ENCODE measurements at regions not wholly inside any gene's neighbourhood (a gene's known extent, or its start where the extent isn't known, plus 50 kb on each side); places are given as distances from the start of the nearest gene placed in this dataset.
"Not testable (repeated sequence)": the region's sequence is repeated elsewhere in the genome, so short reads cannot be mapped to it uniquely, and the experiment has no call there.

DNA sequence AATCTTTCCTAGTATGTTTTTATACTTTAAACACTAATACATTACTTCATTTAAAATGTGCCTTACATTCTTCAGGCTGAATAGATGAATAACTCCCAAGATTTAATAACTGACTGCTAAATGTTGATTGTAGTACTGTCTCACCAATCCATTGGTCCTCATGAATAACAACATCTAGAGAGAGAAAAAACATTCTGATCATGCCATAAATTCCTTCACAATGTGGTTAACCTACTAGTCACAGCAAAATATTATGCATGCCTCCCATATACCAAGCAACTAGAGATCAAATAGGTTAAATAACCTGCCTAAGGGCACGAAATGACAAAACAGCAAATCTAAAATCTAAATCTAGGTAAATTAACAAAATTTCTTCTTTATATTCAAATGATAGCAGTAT lies 66.2 kb downstream of the SYT15 start:
- H3K27me3 ChIP-seq (ENCODE audit: control insufficient read depth in 2 of 2, insufficient read depth in 1 of 2, low read length in 1 of 2); DNase-seq (ENCODE audit: low read depth in 6 of 9, low spot score in 9 of 9); H3K27ac ChIP-seq (ENCODE audit: low read depth in 1 of 2, low read length in 1 of 2); H3K36me3 ChIP-seq (ENCODE audit: control insufficient read depth in 2 of 2, insufficient read depth in 2 of 2, low read length in 1 of 2); H3K4me1 ChIP-seq (ENCODE audit: control insufficient read depth in 2 of 2, insufficient read depth in 2 of 2, low read length in 2 of 2); H3K4me3 ChIP-seq (ENCODE audit: low read length in 2 of 2); H3K9me3 ChIP-seq (ENCODE audit: control insufficient read depth in 2 of 2, insufficient read depth in 1 of 2, low read length in 1 of 2): not testable (repeated sequence)
- WGBS, result 89% methylated on average over 1 of the region's 1 CpG

DNA sequence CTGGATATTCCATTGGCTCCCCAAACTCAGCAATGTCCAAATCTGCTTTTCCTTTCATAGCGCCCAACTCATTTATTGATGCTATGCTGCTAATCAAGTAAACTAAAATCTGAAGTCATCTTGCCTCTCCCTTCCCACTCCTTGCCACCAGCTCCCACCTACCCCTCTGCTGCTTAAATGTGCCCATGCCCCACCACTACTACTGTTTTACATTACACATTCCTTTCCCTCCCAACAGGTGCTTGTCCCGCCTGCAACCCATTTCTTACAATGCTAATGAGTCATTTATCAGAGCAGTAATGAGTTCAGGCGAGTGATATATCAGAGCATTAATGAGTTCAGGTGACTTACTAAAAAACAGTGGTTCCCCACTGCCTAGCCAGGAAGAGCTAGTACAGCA lies 67.2 kb downstream of the SYT15 start:
- not testable (repeated sequence) for H3K4me3 ChIP-seq (ENCODE audit: low read length in 2 of 2); H3K36me3 ChIP-seq (ENCODE audit: control insufficient read depth in 2 of 2, insufficient read depth in 2 of 2, low read length in 1 of 2); H3K4me1 ChIP-seq (ENCODE audit: control insufficient read depth in 2 of 2, insufficient read depth in 2 of 2, low read length in 2 of 2); DNase-seq (ENCODE audit: low read depth in 6 of 9, low spot score in 9 of 9); H3K9me3 ChIP-seq (ENCODE audit: control insufficient read depth in 2 of 2, insufficient read depth in 1 of 2, low read length in 1 of 2); H3K27ac ChIP-seq (ENCODE audit: low read depth in 1 of 2, low read length in 1 of 2); H3K27me3 ChIP-seq (ENCODE audit: control insufficient read depth in 2 of 2, insufficient read depth in 1 of 2, low read length in 1 of 2)
- 50% methylated on average over 2 of the region's 3 CpGs for WGBS

DNA sequence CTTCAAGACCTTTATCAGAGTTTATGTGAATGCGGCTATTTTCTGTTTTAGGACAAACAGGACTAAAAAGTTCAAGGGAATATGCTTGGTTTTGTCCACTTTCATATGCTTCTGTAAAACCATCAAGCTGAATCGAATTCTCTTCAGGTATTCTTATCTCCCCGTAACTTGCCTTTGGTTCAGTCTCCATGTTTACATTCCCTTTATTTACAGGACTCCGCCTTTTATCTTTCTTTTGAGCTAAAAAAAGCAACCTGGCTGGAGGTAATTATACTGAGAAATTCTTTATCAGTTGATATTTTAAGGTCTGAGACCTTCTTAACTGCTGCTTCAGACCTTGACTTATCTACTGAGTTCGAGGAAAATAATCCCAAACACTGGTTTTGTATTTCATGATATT lies 72.0 kb downstream of the SYT15 start:
- H3K27me3 ChIP-seq (ENCODE audit: control insufficient read depth in 2 of 2, insufficient read depth in 1 of 2, low read length in 1 of 2); H3K36me3 ChIP-seq (ENCODE audit: control insufficient read depth in 2 of 2, insufficient read depth in 2 of 2, low read length in 1 of 2); H3K4me1 ChIP-seq (ENCODE audit: control insufficient read depth in 2 of 2, insufficient read depth in 2 of 2, low read length in 2 of 2); DNase-seq (ENCODE audit: low read depth in 6 of 9, low spot score in 9 of 9); H3K27ac ChIP-seq (ENCODE audit: low read depth in 1 of 2, low read length in 1 of 2); H3K4me3 ChIP-seq (ENCODE audit: low read length in 2 of 2); H3K9me3 ChIP-seq (ENCODE audit: control insufficient read depth in 2 of 2, insufficient read depth in 1 of 2, low read length in 1 of 2): not testable (repeated sequence)
- 90% methylated on average over 1 of the region's 5 CpGs for WGBS

DNA sequence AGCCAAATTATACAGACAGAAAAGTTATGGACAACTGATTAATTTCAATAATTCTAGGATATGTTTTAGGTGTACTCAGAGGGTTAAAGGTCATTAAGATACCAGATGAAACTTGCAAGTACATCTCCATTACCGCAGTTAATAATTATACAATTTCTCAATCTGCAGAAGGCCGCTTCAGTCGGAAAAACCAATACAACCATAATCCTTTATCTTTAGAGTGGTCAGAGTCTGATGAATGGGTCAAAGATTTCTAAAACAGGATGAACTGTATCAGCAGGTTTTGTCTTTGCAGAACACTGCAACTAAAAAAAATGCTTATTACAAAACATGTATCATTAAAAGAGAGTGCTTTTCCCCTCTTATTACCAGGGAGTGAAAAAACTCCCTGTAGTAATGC lies 78.5 kb downstream of the SYT15 start:
- DNase-seq (ENCODE audit: low read depth in 6 of 9, low spot score in 9 of 9); H3K36me3 ChIP-seq (ENCODE audit: control insufficient read depth in 2 of 2, insufficient read depth in 2 of 2, low read length in 1 of 2); H3K27me3 ChIP-seq (ENCODE audit: control insufficient read depth in 2 of 2, insufficient read depth in 1 of 2, low read length in 1 of 2); H3K4me1 ChIP-seq (ENCODE audit: control insufficient read depth in 2 of 2, insufficient read depth in 2 of 2, low read length in 2 of 2); H3K27ac ChIP-seq (ENCODE audit: low read depth in 1 of 2, low read length in 1 of 2); H3K4me3 ChIP-seq (ENCODE audit: low read length in 2 of 2); H3K9me3 ChIP-seq (ENCODE audit: control insufficient read depth in 2 of 2, insufficient read depth in 1 of 2, low read length in 1 of 2): not testable (repeated sequence)
- WGBS, result no CpG with 5 or more reads among the region's 3 CpGs

DNA sequence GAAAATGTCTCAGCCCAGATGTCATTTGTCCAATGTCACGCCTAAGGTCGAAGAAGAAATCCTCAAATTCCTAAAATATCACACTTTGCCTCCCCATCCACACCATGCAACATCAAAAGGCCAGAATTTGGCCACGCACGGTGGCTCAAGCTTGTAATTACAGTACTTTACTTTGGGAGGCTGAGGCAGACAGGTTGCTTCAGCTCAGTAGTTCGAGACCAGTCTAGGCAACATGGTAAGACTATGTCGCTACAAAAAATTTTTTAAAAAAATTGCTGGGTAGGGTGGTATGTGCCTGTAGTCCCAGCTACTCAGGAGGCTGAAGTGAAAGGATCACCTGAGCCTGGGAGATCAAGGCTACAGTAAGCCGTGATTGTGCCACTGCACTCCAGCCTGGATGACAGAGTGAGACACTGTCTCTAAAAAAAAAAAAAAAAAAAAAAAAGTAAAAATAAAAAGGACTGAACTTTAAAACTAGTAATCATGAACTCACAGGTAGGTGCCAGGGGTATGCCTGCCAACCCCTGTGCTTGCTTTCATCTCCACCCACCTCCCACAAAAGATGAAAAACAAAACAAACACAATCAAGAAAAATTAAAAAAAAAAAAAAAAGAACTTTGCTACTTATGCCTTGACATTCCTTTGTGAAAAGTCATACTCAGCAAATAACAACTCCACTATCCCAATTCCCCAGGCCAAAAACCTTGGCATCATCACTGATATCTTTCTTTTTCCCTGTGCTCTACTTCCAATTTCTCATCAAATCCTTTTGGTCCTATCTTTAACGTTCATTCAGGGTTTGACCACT lies 81.3 kb downstream of the SYT15 start:
- DNase-seq (ENCODE audit: low read depth in 6 of 9, low spot score in 9 of 9); H3K4me1 ChIP-seq (ENCODE audit: control insufficient read depth in 2 of 2, insufficient read depth in 2 of 2, low read length in 2 of 2): not testable (repeated sequence)
- 77% methylated on average over 1 of the region's 8 CpGs for WGBS

DNA sequence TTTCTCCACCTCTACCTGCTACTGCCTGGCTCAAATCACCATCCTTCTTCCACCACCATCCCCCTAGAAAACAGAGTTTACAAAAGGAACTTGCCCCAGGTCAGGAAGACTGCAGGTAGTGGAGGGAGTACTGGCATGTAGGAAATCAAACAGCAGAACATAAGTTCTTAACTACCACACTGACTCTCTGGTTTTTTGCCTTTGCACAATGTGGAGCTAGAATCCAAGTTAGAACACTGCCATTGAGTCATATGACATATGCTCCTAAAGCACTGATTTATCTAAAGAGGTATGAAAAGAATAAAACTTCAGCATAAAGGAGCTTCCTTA lies 81.9 kb downstream of the SYT15 start:
- not testable (repeated sequence) for H3K27ac ChIP-seq (ENCODE audit: low read depth in 1 of 2, low read length in 1 of 2); H3K4me3 ChIP-seq (ENCODE audit: low read length in 2 of 2); H3K4me1 ChIP-seq (ENCODE audit: control insufficient read depth in 2 of 2, insufficient read depth in 2 of 2, low read length in 2 of 2); DNase-seq (ENCODE audit: low read depth in 6 of 9, low spot score in 9 of 9); H3K27me3 ChIP-seq (ENCODE audit: control insufficient read depth in 2 of 2, insufficient read depth in 1 of 2, low read length in 1 of 2); H3K9me3 ChIP-seq (ENCODE audit: control insufficient read depth in 2 of 2, insufficient read depth in 1 of 2, low read length in 1 of 2); H3K36me3 ChIP-seq (ENCODE audit: control insufficient read depth in 2 of 2, insufficient read depth in 2 of 2, low read length in 1 of 2)

More for the DNA sequence above, 81.3 kb downstream of the SYT15 start:
- H3K27me3 ChIP-seq (ENCODE audit: control insufficient read depth in 2 of 2, insufficient read depth in 1 of 2, low read length in 1 of 2); H3K27ac ChIP-seq (ENCODE audit: low read depth in 1 of 2, low read length in 1 of 2); H3K9me3 ChIP-seq (ENCODE audit: control insufficient read depth in 2 of 2, insufficient read depth in 1 of 2, low read length in 1 of 2); H3K36me3 ChIP-seq (ENCODE audit: control insufficient read depth in 2 of 2, insufficient read depth in 2 of 2, low read length in 1 of 2); H3K4me3 ChIP-seq (ENCODE audit: low read length in 2 of 2): not testable (repeated sequence)

DNA sequence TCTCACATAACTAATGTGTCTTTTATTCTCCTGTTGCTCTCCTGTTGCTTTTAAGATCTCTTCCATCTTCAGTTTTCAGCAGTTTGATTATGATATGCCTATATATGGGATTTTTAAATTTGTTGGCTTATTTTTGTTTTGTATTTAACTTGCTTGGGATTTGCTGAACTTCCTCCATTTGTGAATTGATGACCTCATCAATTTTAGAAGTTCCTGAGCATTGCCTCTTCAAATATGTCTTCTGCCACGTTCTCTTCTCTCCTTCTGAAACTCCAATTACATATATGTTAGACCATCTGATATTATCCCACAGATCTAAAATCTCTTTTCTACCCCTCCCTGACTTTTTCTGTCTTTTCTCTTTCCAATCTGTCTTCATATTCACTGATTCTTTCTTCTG lies 86.6 kb downstream of the SYT15 start:
- H3K4me3 ChIP-seq (ENCODE audit: low read length in 2 of 2); DNase-seq (ENCODE audit: low read depth in 6 of 9, low spot score in 9 of 9); H3K9me3 ChIP-seq (ENCODE audit: control insufficient read depth in 2 of 2, insufficient read depth in 1 of 2, low read length in 1 of 2); H3K27ac ChIP-seq (ENCODE audit: low read depth in 1 of 2, low read length in 1 of 2); H3K4me1 ChIP-seq (ENCODE audit: control insufficient read depth in 2 of 2, insufficient read depth in 2 of 2, low read length in 2 of 2); H3K27me3 ChIP-seq (ENCODE audit: control insufficient read depth in 2 of 2, insufficient read depth in 1 of 2, low read length in 1 of 2); H3K36me3 ChIP-seq (ENCODE audit: control insufficient read depth in 2 of 2, insufficient read depth in 2 of 2, low read length in 1 of 2): not testable (repeated sequence)
- 91% methylated on average over 1 of the region's 1 CpG for WGBS

DNA sequence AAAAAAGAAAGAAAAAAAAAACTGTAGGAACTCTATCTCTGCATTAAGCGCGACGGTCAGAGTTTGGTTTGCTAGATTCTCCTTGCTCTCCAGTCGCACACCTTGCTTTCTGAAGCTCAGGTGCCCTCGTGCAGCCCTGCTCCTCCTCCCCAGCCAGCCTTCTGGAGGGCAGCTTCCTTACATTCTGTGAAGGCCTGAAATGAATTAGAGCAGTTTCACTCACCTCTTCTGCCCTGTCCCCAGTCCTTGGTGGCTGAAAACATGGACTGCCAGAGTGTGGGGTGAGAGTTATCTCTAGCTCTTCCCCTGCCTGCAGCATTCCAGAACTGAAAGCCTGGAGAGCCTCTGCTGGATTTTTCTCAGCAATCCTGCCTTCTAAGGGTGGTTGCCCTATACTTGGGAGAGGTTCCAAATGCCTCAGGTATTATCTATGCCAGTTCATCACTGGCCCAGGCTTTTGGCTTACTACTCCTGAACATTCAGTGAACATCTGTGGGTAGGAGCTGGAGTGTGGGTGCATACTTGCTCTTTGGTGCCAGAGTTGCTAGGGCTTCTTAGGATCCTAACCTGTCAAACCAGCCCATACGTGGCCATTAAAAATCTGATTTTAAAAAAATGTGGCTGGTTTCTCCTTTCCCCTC lies 89.5 kb downstream of the SYT15 start:
- H3K36me3 ChIP-seq (ENCODE audit: control insufficient read depth in 2 of 2, insufficient read depth in 2 of 2, low read length in 1 of 2); H3K4me3 ChIP-seq (ENCODE audit: low read length in 2 of 2); DNase-seq (ENCODE audit: low read depth in 6 of 9, low spot score in 9 of 9); H3K27ac ChIP-seq (ENCODE audit: low read depth in 1 of 2, low read length in 1 of 2); H3K27me3 ChIP-seq (ENCODE audit: control insufficient read depth in 2 of 2, insufficient read depth in 1 of 2, low read length in 1 of 2); H3K4me1 ChIP-seq (ENCODE audit: control insufficient read depth in 2 of 2, insufficient read depth in 2 of 2, low read length in 2 of 2); H3K9me3 ChIP-seq (ENCODE audit: control insufficient read depth in 2 of 2, insufficient read depth in 1 of 2, low read length in 1 of 2): not testable (repeated sequence)
- WGBS, result 95% methylated on average over 6 of the region's 6 CpGs

DNA sequence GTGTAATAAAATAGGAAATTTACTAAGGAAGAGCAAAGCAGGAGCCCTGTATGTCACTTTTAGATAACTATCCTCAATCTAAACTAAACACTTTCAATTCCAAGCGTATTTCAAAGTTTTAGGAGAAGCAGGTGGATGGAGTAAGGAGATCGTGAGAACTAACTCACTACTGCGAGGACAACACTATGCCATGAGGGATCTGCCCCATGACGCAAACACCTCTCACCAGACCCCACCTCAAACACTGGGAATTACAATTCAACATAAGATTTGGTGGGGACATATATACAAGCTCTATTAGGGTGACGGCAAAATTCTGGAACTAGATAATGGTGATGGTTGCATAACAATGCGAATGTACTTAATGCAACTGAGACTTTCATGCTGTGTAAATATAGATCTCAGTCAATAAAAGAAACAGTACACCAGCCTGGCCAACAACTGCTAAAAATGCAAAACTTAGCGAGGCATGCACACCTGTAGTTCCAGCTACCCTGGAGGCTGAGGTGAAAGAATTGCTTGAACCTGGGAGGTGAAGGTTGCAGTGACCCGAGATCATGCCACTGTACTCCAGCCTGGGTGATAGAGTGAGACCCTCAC lies 99.0 kb downstream of the SYT15 start:
- H3K36me3 ChIP-seq (ENCODE audit: control insufficient read depth in 2 of 2, insufficient read depth in 2 of 2, low read length in 1 of 2); H3K4me3 ChIP-seq (ENCODE audit: low read length in 2 of 2); H3K27ac ChIP-seq (ENCODE audit: low read depth in 1 of 2, low read length in 1 of 2); DNase-seq (ENCODE audit: low read depth in 6 of 9, low spot score in 9 of 9); H3K27me3 ChIP-seq (ENCODE audit: control insufficient read depth in 2 of 2, insufficient read depth in 1 of 2, low read length in 1 of 2); H3K4me1 ChIP-seq (ENCODE audit: control insufficient read depth in 2 of 2, insufficient read depth in 2 of 2, low read length in 2 of 2); H3K9me3 ChIP-seq (ENCODE audit: control insufficient read depth in 2 of 2, insufficient read depth in 1 of 2, low read length in 1 of 2): not testable (repeated sequence)
- WGBS, result 96% methylated on average over 2 of the region's 8 CpGs

Measured in thymus (tissue), 11 donors.